K562 (cell line): ENCODE measurements at regions not wholly inside any gene's neighbourhood (a gene's known extent, or its start where the extent isn't known, plus 50 kb on each side); places are given as distances from the start of the nearest gene placed in this dataset.

ENCODE experiments used
- ATAC-seq: fragments of 200-7000 bp; cut with Tn5 transposase; 3 replicates; pipeline ENCODE4 v1.9.1; 2020; ENCODE audit warnings: moderate library complexity
- BruUV-seq: library from RNA; stranded (reverse); fragments of 400-500 nt; replicated peaks from 2 replicates; lab custom pipeline; 2021; lab: Mats Ljungman, UMichigan
- CTCF ChIA-PET: fragments of 300-600 bp; formaldehyde crosslinking; extraction: SDS; loops from one replicate; lab custom pipeline; 2021; ENCODE audit warnings: low intra/inter-chr PET ratio; lab: Yijun Ruan, JAX
- POLR2A ChIA-PET: fragments of 300-600, 350-650 bp; sonication (Branson Sonifier 250); formaldehyde crosslinking; extraction: SDS; loops from one replicate; lab custom pipeline; 2021; ENCODE audit warnings: antibody characterized with exemption, inconsistent platforms; lab: Yijun Ruan, JAX
- DNase-seq, 4 experiments: peaks; one replicate each; pipeline versions ENCODE4 v3.0.0 to v3.0.0-alpha.2; 2011 to 2018; ENCODE audit warnings: low spot score in 3 of 4, mixed read lengths in 3 of 4; ENCODE audit errors: extremely low read depth in 1 of 4
- FAIRE-seq: peaks from 2 replicates; lab custom pipeline; 2011; peaks lifted over from hg19 to GRCh38; lab: Jason Lieb, UNC
- H2AFZ ChIP-seq: 2 replicates; pipeline ENCODE4 v1.6.0; 2011; ENCODE audit warnings: low read depth, low read length, control low read depth, inconsistent platforms
- H3K27ac ChIP-seq: fragments of 200-600 bp; 3 replicates; pipeline ENCODE4 v1.8.0; 2011; ENCODE audit warnings: low read depth, mild to moderate bottlenecking, control low read depth, inconsistent platforms, low read length, moderate library complexity, mixed read lengths; ENCODE audit errors: extremely low read depth
- H3K27me3 ChIP-seq, 2 experiments: fragments of 300-600 bp in 1 of 2; 2 replicates in 1 of 2; 3 replicates in 1 of 2; pipeline versions ENCODE4 v1.6.0 to v1.8.0; 2011; ENCODE audit warnings: inconsistent platforms in 2 of 2, low read length in 2 of 2, mild to moderate bottlenecking in 1 of 2, mixed read lengths in 1 of 2, moderate library complexity in 1 of 2; ENCODE audit not compliant: control insufficient read depth in 2 of 2, insufficient read depth in 2 of 2
- H3K36me3 ChIP-seq: fragments of 300-600 bp; 3 replicates; pipeline ENCODE4 v1.8.0; 2011; ENCODE audit warnings: mild to moderate bottlenecking, low read length, inconsistent platforms; ENCODE audit not compliant: control insufficient read depth, insufficient read depth
- H3K4me1 ChIP-seq, 2 experiments: fragments of 200-600 bp in 1 of 2; replicated peaks in 1 of 2; 2 replicates in 1 of 2; 3 replicates in 1 of 2; pipeline versions ENCODE4 v1.5.1 to v1.8.0; 2011; ENCODE audit warnings: inconsistent platforms in 2 of 2, low read length in 2 of 2, mild to moderate bottlenecking in 1 of 2, mixed read lengths in 1 of 2, moderate library complexity in 1 of 2; ENCODE audit not compliant: control insufficient read depth in 2 of 2, insufficient read depth in 2 of 2
- H3K4me2 ChIP-seq: 2 replicates; pipeline ENCODE4 v1.6.1; 2011; ENCODE audit warnings: low read length, control low read depth, inconsistent platforms, mixed read lengths; ENCODE audit not compliant: insufficient read depth
- H3K4me3 ChIP-seq: fragments of 200-600 bp; sonication (generic), shearing (Covaris generic); 2 replicates; pipeline ENCODE4 v1.5.1; 2016; ENCODE audit warnings: control low read depth, inconsistent platforms
- H3K79me2 ChIP-seq: fragments of 200-600 bp; 3 replicates; pipeline ENCODE4 v1.8.0; 2011; ENCODE audit warnings: low read length, inconsistent platforms; ENCODE audit not compliant: control insufficient read depth, insufficient read depth
- H3K9ac ChIP-seq, 2 experiments: 2 replicates each; pipeline versions ENCODE4 v1.6.0 to v1.6.1; 2011; ENCODE audit warnings: low read depth in 2 of 2, low read length in 2 of 2, control low read depth in 1 of 2, inconsistent platforms in 1 of 2, mild to moderate bottlenecking in 1 of 2, mixed read lengths in 1 of 2; ENCODE audit not compliant: insufficient read depth in 1 of 2
- H3K9me1 ChIP-seq: one replicate; pipeline ENCODE4 v1.6.0; 2011; ENCODE audit warnings: inconsistent platforms, mild to moderate bottlenecking, low read length, moderate library complexity; ENCODE audit not compliant: control insufficient read depth, insufficient read depth
- H3K9me3 ChIP-seq: replicated peaks from 2 replicates; pipeline ENCODE4 v1.5.1; 2011; ENCODE audit warnings: low read depth, low read length, inconsistent platforms; ENCODE audit not compliant: control insufficient read depth, insufficient read depth
- H4K20me1 ChIP-seq: replicated peaks from 2 replicates; pipeline ENCODE4 v1.6.1; 2011; ENCODE audit warnings: low read length, inconsistent platforms, mixed read lengths; ENCODE audit not compliant: control insufficient read depth, insufficient read depth
- DNMT1 ChIP-seq: fragments of 450-650 bp; IDR thresholded peaks from 2 replicates; pipeline ENCODE4 v1.6.1; 2016; ENCODE audit warnings: antibody characterized with exemption, mild to moderate bottlenecking
- FOS ChIP-seq: IDR thresholded peaks from 3 replicates; pipeline ENCODE4 v1.6.1; 2011; ENCODE audit not compliant: insufficient read length; ENCODE audit errors: extremely low read depth
- NELFE ChIP-seq: IDR thresholded peaks from 2 replicates; pipeline ENCODE4 v1.6.1; 2011; ENCODE audit warnings: mild to moderate bottlenecking; ENCODE audit not compliant: insufficient read depth, insufficient read length
- NEUROD1 ChIP-seq: fragments of 150-350 bp; IDR thresholded peaks from 2 replicates; pipeline ENCODE4 v1.6.1; 2014; ENCODE audit warnings: borderline replicate concordance, low read length, low read depth; ENCODE audit not compliant: partially characterized antibody
- NR2C1 ChIP-seq, 2 experiments: fragments of 450-650 bp; IDR thresholded peaks; 2 replicates each; pipeline ENCODE4 v1.6.1; 2017; ENCODE audit warnings: mild to moderate bottlenecking in 2 of 2, antibody characterized with exemption in 1 of 2, inconsistent platforms in 1 of 2, missing compliant biosample characterization in 1 of 2, missing genetic modification characterization in 1 of 2
- PYGO2 ChIP-seq: fragments of 450-650 bp; IDR thresholded peaks from 2 replicates; pipeline ENCODE4 v1.6.1; 2016; ENCODE audit warnings: mild to moderate bottlenecking, missing genetic modification characterization, moderate library complexity, missing compliant biosample characterization
- RBM34 ChIP-seq: fragments of 200-400 bp; formaldehyde crosslinking; IDR thresholded peaks from 2 replicates; pipeline ENCODE4 v1.6.1; 2018; ENCODE audit warnings: low read length, borderline replicate concordance; ENCODE audit not compliant: insufficient read depth
- RFX7 ChIP-seq: fragments of 250-450 bp; sonication (Bioruptor Pico); IDR thresholded peaks from 2 replicates; pipeline ENCODE4 v1.5.1; 2021; ENCODE audit warnings: mild to moderate bottlenecking
- STAT5B ChIP-seq: fragments of 250-450 bp; sonication (Bioruptor Pico); IDR thresholded peaks from 2 replicates; pipeline ENCODE4 v1.8.0; 2021; ENCODE audit warnings: mild to moderate bottlenecking, inconsistent platforms
- TCF3 ChIP-seq: sonication (generic); formaldehyde crosslinking; IDR thresholded peaks from 2 replicates; pipeline ENCODE4 v1.4.0; 2020; ENCODE audit warnings: mild to moderate bottlenecking, missing genetic modification reagents
- XRCC5 ChIP-seq: fragments of 200-400 bp; formaldehyde crosslinking; IDR thresholded peaks from 2 replicates; pipeline ENCODE4 v1.6.1; 2017; ENCODE audit warnings: low read depth, mild to moderate bottlenecking, low read length
- ZFPM2 ChIP-seq: fragments of 250-450 bp; sonication (Bioruptor Pico); IDR thresholded peaks from 2 replicates; pipeline ENCODE4 v1.5.1; 2022; ENCODE audit warnings: mild to moderate bottlenecking
- ZFX ChIP-seq: sonication (generic); formaldehyde crosslinking; IDR thresholded peaks from 2 replicates; pipeline ENCODE4 v1.8.0; 2022; ENCODE audit warnings: mild to moderate bottlenecking, missing genetic modification reagents, moderate library complexity
- ZNF436 ChIP-seq: fragments of 250-450, 450-650 bp; sonication (Bioruptor Pico); formaldehyde crosslinking; IDR thresholded peaks from 2 replicates; pipeline ENCODE4 v1.7.0; 2020; ENCODE audit warnings: mild to moderate bottlenecking
- ZNF445 ChIP-seq: fragments of 250-450 bp; sonication (Bioruptor Pico); IDR thresholded peaks from 2 replicates; pipeline ENCODE4 v1.4.0; 2020; ENCODE audit warnings: low read depth, mild to moderate bottlenecking, moderate library complexity
- ZNF589 ChIP-seq: fragments of 200-800 bp; sonication (Bioruptor generic); IDR thresholded peaks from 2 replicates; pipeline ENCODE4 v1.6.1; 2016; ENCODE audit warnings: low read depth, missing genetic modification characterization, missing compliant biosample characterization
- ZNF699 ChIP-seq: fragments of 250-450 bp; sonication (Bioruptor Pico); IDR thresholded peaks from 2 replicates; pipeline ENCODE4 v1.8.0; 2021; ENCODE audit warnings: mild to moderate bottlenecking, moderate library complexity; ENCODE audit not compliant: insufficient replicate concordance
- WGBS: fragments of 100-300 bp; shearing (Covaris generic); methylation state at CpG from one replicate; pipeline ENCODE4 v1.1.6; 2016; ENCODE audit warnings: low coverage, mixed read lengths; ENCODE audit not compliant: insufficient coverage; ENCODE audit errors: missing lambda C conversion rate; 5-methylcytosine and 5-hydroxymethylcytosine counted together
- in situ Hi-C: fragments of 300-500 bp; cut with MboI; formaldehyde crosslinking; loops from 4 replicates; pipeline ENCODE4 v1.15.0; 2018; ENCODE audit warnings: inconsistent platforms, mixed read lengths
- intact Hi-C: fragments of 100-400 bp; cut with micrococcal nuclease; formaldehyde crosslinking; loops from 2 replicates; pipeline ENCODE4 v1.14.2; 2022
- TF ChIP-seq, protein P1 (sequence below): IDR thresholded peaks from 3 replicates; pipeline ENCODE4 v1.6.1; 2011; ENCODE audit warnings: borderline replicate concordance, mild to moderate bottlenecking, moderate library complexity; ENCODE audit not compliant: insufficient read length; ENCODE audit errors: extremely low read depth
- TF ChIP-seq, protein P2 (sequence below): fragments of 450-650 bp; IDR thresholded peaks from 2 replicates; pipeline ENCODE4 v1.7.0; 2016; ENCODE audit warnings: borderline replicate concordance

DNA sequence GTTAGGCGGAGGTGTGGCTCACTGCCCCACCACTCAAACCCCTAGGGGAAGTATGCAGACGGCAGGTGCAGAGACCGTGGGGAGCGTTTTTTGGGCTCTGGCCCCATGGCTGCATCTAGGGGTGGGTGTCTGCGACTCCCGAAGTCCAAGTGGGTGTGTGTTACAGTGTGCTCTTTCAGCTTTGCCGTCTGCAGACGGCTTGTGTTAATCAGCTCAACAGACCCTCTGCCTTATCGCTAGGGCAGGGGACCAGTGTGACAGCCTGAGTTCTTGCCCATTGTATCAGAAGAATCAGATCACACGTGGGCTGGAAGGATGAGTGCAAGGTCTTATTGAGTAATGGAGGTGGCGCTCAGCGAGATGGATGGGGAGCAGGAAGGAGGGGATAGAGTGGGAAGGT is 162.8 kb downstream of the ENC1 start (continued):
- TF ChIP-seq, protein P1, sequence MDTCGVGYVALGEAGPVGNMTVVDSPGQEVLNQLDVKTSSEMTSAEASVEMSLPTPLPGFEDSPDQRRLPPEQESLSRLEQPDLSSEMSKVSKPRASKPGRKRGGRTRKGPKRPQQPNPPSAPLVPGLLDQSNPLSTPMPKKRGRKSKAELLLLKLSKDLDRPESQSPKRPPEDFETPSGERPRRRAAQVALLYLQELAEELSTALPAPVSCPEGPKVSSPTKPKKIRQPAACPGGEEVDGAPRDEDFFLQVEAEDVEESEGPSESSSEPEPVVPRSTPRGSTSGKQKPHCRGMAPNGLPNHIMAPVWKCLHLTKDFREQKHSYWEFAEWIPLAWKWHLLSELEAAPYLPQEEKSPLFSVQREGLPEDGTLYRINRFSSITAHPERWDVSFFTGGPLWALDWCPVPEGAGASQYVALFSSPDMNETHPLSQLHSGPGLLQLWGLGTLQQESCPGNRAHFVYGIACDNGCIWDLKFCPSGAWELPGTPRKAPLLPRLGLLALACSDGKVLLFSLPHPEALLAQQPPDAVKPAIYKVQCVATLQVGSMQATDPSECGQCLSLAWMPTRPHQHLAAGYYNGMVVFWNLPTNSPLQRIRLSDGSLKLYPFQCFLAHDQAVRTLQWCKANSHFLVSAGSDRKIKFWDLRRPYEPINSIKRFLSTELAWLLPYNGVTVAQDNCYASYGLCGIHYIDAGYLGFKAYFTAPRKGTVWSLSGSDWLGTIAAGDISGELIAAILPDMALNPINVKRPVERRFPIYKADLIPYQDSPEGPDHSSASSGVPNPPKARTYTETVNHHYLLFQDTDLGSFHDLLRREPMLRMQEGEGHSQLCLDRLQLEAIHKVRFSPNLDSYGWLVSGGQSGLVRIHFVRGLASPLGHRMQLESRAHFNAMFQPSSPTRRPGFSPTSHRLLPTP, result no peak
- TF ChIP-seq ZNF589 (no peak), ZFX (CRISPR knock-in tag) (no peak), ZNF436 (CRISPR knock-in tag) (no peak), NELFE (no peak), XRCC5 (no peak), NR2C1 (IDR thresholded peaks at IDR 0.05) (no peak), NR2C1 (tag; IDR thresholded peaks at IDR 0.05) (no peak)

DNA sequence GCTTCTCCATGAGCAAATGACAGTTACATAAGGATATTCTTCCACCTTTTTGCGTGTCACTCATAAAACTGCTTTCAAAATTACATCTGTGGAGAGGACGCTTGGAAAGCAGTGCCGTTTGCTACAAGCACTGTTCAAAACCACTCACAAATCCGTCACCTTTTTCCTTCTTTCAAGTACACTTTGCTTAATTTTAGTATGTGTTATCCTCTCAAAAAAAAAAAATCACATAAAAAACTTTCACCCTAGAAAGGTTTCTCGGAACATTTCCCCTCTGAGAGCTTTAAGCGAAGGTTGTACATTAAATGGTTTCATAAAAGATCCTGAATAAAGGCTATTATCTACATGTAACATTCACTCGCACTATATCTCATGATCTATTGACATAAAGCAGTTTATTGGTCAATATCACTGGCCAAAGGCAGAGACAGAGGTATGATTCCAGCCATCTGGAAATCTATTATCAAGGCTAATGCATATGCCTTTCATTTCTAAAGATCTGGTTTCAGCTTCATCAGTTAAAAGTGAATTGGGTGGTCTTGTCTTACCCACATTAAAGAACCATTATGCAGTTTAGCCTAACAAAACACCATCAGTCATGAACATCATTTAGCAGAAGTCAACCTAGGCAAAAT is 163.6 kb downstream of the ENC1 start:
- Histone ChIP-seq H3K27me3 (peaks cover 12 to 20% of the 10 kb centered on the region in 2 experiments), H4K20me1 (no peaks in the 10 kb centered on the region), H3K4me1 (no peaks in the 10 kb centered on the region), H3K4me2 (no peak overlapping the region), H3K9ac (no peak overlapping the region), H3K36me3 (no peaks in the 10 kb centered on the region), H3K27ac (no peak overlapping the region), H3K9me1 (no peaks in the 10 kb centered on the region), H3K9me3 (no peaks in the 10 kb centered on the region), H3K4me3 (no peak overlapping the region), H3K79me2 (no peaks in the 10 kb centered on the region), H2AFZ (no peak overlapping the region)
- DNase-seq (no peak), FAIRE-seq (no peak), ATAC-seq (no peak)
- no TSS peak for BruUV-seq
- in situ Hi-C loops, result no loop called here
- under 1% methylated on average over 7 of the region's 7 CpGs for WGBS
- CTCF ChIA-PET, result no interaction called here
- POLR2A ChIA-PET, result no interaction called here
- intact Hi-C loops, result no loop called here
- TF ChIP-seq, protein P2, sequence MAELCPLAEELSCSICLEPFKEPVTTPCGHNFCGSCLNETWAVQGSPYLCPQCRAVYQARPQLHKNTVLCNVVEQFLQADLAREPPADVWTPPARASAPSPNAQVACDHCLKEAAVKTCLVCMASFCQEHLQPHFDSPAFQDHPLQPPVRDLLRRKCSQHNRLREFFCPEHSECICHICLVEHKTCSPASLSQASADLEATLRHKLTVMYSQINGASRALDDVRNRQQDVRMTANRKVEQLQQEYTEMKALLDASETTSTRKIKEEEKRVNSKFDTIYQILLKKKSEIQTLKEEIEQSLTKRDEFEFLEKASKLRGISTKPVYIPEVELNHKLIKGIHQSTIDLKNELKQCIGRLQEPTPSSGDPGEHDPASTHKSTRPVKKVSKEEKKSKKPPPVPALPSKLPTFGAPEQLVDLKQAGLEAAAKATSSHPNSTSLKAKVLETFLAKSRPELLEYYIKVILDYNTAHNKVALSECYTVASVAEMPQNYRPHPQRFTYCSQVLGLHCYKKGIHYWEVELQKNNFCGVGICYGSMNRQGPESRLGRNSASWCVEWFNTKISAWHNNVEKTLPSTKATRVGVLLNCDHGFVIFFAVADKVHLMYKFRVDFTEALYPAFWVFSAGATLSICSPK, result no peak
- no peak for TF ChIP-seq RBM34
- no peak for TF ChIP-seq PYGO2 (tag)
- TF ChIP-seq STAT5B, result no peak
- no peak for TF ChIP-seq DNMT1
- TF ChIP-seq FOS, result no peak
- TF ChIP-seq ZNF445, result no peak
- TF ChIP-seq RFX7 (CRISPR knock-in tag), result no peak
- no peak for TF ChIP-seq TCF3 (CRISPR knock-in tag)
- TF ChIP-seq ZNF699 (CRISPR knock-in tag), result no peak
- no peak for TF ChIP-seq ZFPM2 (CRISPR knock-in tag)
- no peak for TF ChIP-seq NEUROD1
